KOPT-K1 (cell line): ENCODE measurements at regions not wholly inside any gene's neighbourhood (a gene's known extent, or its start where the extent isn't known, plus 50 kb on each side); places are given as distances from the start of the nearest gene placed in this dataset.
"Not testable (repeated sequence)": the region's sequence is repeated elsewhere in the genome, so short reads cannot be mapped to it uniquely, and the experiment has no call there.

Experiments used
- H3K27ac ChIP-seq: fragments of 200-600 bp; sonication (generic); 2 replicates; pipeline ENCODE4 v1.5.1; 2016; ENCODE audit warnings: antibody characterized with exemption, mild to moderate bottlenecking, low read depth, low read length; ENCODE audit not compliant: poor library complexity, severe bottlenecking
- H3K36me3 ChIP-seq: fragments of 200-600 bp; sonication (generic); 2 replicates; pipeline ENCODE4 v1.5.1; 2017; ENCODE audit warnings: antibody characterized with exemption, mild to moderate bottlenecking, low read length, moderate library complexity; ENCODE audit not compliant: insufficient read depth
- H3K9me3 ChIP-seq: fragments of 200-600 bp; sonication (generic); 2 replicates; pipeline ENCODE4 v1.5.1; 2017; ENCODE audit warnings: antibody characterized with exemption, low read length, mild to moderate bottlenecking; ENCODE audit not compliant: insufficient read depth, poor library complexity, severe bottlenecking

GRCh38 chr6:3528081-3528671 lies 71.3 kb upstream of the SLC22A23 start:
- H3K9me3 ChIP-seq, H3K27ac ChIP-seq, H3K36me3 ChIP-seq: not testable (repeated sequence)

GRCh38 chr6:3527651-3527977 lies 70.8 kb upstream of the SLC22A23 start:
- no peaks in the 10 kb centered on the region for H3K36me3 ChIP-seq
- H3K27ac ChIP-seq = no peak overlapping the region
- H3K9me3 ChIP-seq = no peaks in the 10 kb centered on the region

- no peak overlapping the region for H3K27ac ChIP-seq
- H3K9me3 ChIP-seq = no peaks in the 10 kb centered on the region
- H3K36me3 ChIP-seq = no peaks in the 10 kb centered on the region
Observed at GRCh38 chr6:3526962-3527650, 70.3 kb upstream of the SLC22A23 start.

GRCh38 chr6:3525915-3526314 lies 69.1 kb upstream of the SLC22A23 start:
- H3K9me3 ChIP-seq = no peaks in the 10 kb centered on the region
- H3K36me3 ChIP-seq = no peaks in the 10 kb centered on the region
- no peak overlapping the region for H3K27ac ChIP-seq

- Histone ChIP-seq H3K36me3 (no peaks in the 10 kb centered on the region), H3K9me3 (no peaks in the 10 kb centered on the region), H3K27ac (no peak overlapping the region)
Observed at GRCh38 chr6:3524456-3524855, 67.6 kb upstream of the SLC22A23 start.

- no peak overlapping the region for H3K27ac ChIP-seq
- H3K9me3 ChIP-seq = no peaks in the 10 kb centered on the region
- no peaks in the 10 kb centered on the region for H3K36me3 ChIP-seq
Observed at GRCh38 chr6:3523966-3524365, 67.1 kb upstream of the SLC22A23 start.

GRCh38 chr6:3523271-3523670 lies 66.4 kb upstream of the SLC22A23 start:
- Histone ChIP-seq H3K9me3 (no peaks in the 10 kb centered on the region), H3K36me3 (no peaks in the 10 kb centered on the region), H3K27ac (no peak overlapping the region)

- Histone ChIP-seq H3K27ac (no peak overlapping the region), H3K9me3 (no peaks in the 10 kb centered on the region), H3K36me3 (no peaks in the 10 kb centered on the region)
Observed at GRCh38 chr6:3522561-3523260, 65.9 kb upstream of the SLC22A23 start.

GRCh38 chr6:3520281-3521230 lies 63.7 kb upstream of the SLC22A23 start:
- Histone ChIP-seq H3K9me3 (no peaks in the 10 kb centered on the region), H3K36me3 (no peaks in the 10 kb centered on the region), H3K27ac (no peak overlapping the region)

- Histone ChIP-seq H3K9me3 (no peaks in the 10 kb centered on the region), H3K27ac (no peak overlapping the region), H3K36me3 (no peaks in the 10 kb centered on the region)
Observed at GRCh38 chr6:3518356-3519190, 61.7 kb upstream of the SLC22A23 start.

GRCh38 chr6:3517350-3517749 lies 60.5 kb upstream of the SLC22A23 start:
- Histone ChIP-seq H3K36me3 (no peaks in the 10 kb centered on the region), H3K27ac (no peak overlapping the region), H3K9me3 (no peaks in the 10 kb centered on the region)

- no peak overlapping the region for H3K27ac ChIP-seq
- H3K9me3 ChIP-seq = no peaks in the 10 kb centered on the region
Observed at GRCh38 chr6:3516092-3516491, 59.2 kb upstream of the SLC22A23 start.

GRCh38 chr6:3515669-3516068 lies 58.8 kb upstream of the SLC22A23 start:
- no peaks in the 10 kb centered on the region for H3K9me3 ChIP-seq
- no peaks in the 10 kb centered on the region for H3K36me3 ChIP-seq
- no peak overlapping the region for H3K27ac ChIP-seq

More at GRCh38 chr6:3516092-3516491, 59.2 kb upstream of the SLC22A23 start:
- no peaks in the 10 kb centered on the region for H3K36me3 ChIP-seq

GRCh38 chr6:3513416-3513815 lies 56.6 kb upstream of the SLC22A23 start:
- Histone ChIP-seq H3K27ac (no peak overlapping the region), H3K9me3 (no peaks in the 10 kb centered on the region), H3K36me3 (no peaks in the 10 kb centered on the region)
